OCI-LY3 (cell line): ENCODE measurements at regions not wholly inside any gene's neighbourhood (a gene's known extent, or its start where the extent isn't known, plus 50 kb on each side); places are given as distances from the start of the nearest gene placed in this dataset.

Source experiments
- CTCF ChIP-seq: fragments of 200-600, 300-600 bp; sonication (generic); IDR thresholded peaks from 2 replicates; pipeline ENCODE4 v1.5.1; 2014; ENCODE audit warnings: antibody characterized with exemption, low read length, low read depth
- EZH2phosphoT487 ChIP-seq: fragments of 200-600 bp; shearing (Covaris generic); IDR thresholded peaks from 2 replicates; pipeline ENCODE4 v1.6.1; 2018; ENCODE audit warnings: antibody characterized with exemption, mixed run types, low read depth

DNA sequence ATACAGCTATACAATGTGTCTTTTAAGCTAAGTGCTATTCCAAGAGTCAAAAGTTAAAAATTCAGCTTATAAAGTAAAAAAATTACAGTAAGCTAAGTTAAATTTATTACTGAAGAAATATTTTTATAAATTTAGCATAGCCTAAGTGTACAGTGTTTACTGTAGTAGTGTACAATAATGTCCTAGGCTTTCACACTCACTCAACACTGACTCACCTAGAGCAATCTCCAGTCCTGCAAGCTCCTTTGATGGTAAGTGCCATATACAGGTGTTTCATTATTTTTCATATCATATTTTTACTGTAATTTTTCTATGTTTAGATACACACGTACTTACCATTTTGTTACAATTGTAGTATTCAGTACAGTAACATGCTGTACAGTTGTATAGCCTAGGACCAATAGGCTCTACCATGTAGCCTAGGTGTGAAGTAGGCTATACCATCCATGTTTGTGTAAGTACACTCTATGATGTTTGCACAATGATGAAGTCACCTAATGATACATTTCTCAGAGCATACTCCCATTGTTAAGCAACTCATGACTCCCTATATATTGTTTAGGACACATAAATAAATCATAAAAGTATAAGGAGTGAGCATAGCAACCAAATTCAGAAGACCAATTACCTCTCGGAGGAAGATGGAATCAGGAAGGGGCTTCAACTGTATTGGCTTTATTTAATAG is 165.1 kb upstream of the SLC30A5 start:
- TF ChIP-seq CTCF (no peak), EZH2phosphoT487 (no peak)
